ENCODE measurements at regions not wholly inside any gene's neighbourhood (a gene's known extent, or its start where the extent isn't known, plus 50 kb on each side); places are given as distances from the start of the nearest gene placed in this dataset.
"Not testable (repeated sequence)": the region's sequence is repeated elsewhere in the genome, so short reads cannot be mapped to it uniquely, and the experiment has no call there.

GRCh38 chr1:173347282-173347818 lies 129.8 kb upstream of the PRDX6 start:
- FAIRE-seq = no peak

- not testable (repeated sequence) for FAIRE-seq
Observed at GRCh38 chr1:173352635-173353034, 124.5 kb upstream of the PRDX6 start.

GRCh38 chr1:173353350-173353749 lies 123.8 kb upstream of the PRDX6 start:
- FAIRE-seq = no peak

GRCh38 chr1:173354937-173355280 lies 122.2 kb upstream of the PRDX6 start:
- no peak for FAIRE-seq

- no peak for FAIRE-seq
Observed at GRCh38 chr1:173355281-173356031, 121.7 kb upstream of the PRDX6 start.

- FAIRE-seq = no peak
Observed at GRCh38 chr1:173356191-173356762, 120.9 kb upstream of the PRDX6 start.

- FAIRE-seq = no peak
Observed at GRCh38 chr1:173360487-173361063, 116.6 kb upstream of the PRDX6 start.

GRCh38 chr1:173362543-173362942 lies 114.6 kb upstream of the PRDX6 start:
- FAIRE-seq = no peak

GRCh38 chr1:173364827-173365226 lies 112.3 kb upstream of the PRDX6 start:
- FAIRE-seq = no peak

- FAIRE-seq = no peak
Observed at GRCh38 chr1:173365341-173365740, 111.8 kb upstream of the PRDX6 start.

GRCh38 chr1:173367136-173367535 lies 110.0 kb upstream of the PRDX6 start:
- FAIRE-seq = no peak

GRCh38 chr1:173370586-173370985 lies 106.5 kb upstream of the PRDX6 start:
- not testable (repeated sequence) for FAIRE-seq

GRCh38 chr1:173376065-173376464 lies 101.1 kb upstream of the PRDX6 start:
- FAIRE-seq = not testable (repeated sequence)

GRCh38 chr1:173377266-173377665 lies 99.9 kb upstream of the PRDX6 start:
- no peak for FAIRE-seq

- FAIRE-seq = no peak
Observed at GRCh38 chr1:173383351-173383750, 93.8 kb upstream of the PRDX6 start.

GRCh38 chr1:173388352-173388751 lies 88.8 kb upstream of the PRDX6 start:
- no peak for FAIRE-seq

GRCh38 chr1:173392895-173393658 lies 84.1 kb upstream of the PRDX6 start:
- FAIRE-seq = no peak

- FAIRE-seq = no peak
Observed at GRCh38 chr1:173393659-173394000, 83.5 kb upstream of the PRDX6 start.

GRCh38 chr1:173394813-173395212 lies 82.3 kb upstream of the PRDX6 start:
- FAIRE-seq = not testable (repeated sequence)

- FAIRE-seq = no peak
Observed at GRCh38 chr1:173395762-173396161, 81.4 kb upstream of the PRDX6 start.

- no peak for FAIRE-seq
Observed at GRCh38 chr1:173400387-173400995, 76.6 kb upstream of the PRDX6 start.

GRCh38 chr1:173403996-173404395 lies 73.1 kb upstream of the PRDX6 start:
- no peak for FAIRE-seq

- FAIRE-seq = no peak
Observed at GRCh38 chr1:173405281-173405680, 71.9 kb upstream of the PRDX6 start.
